22Rv1 (cell line): ENCODE measurements at regions not wholly inside any gene's neighbourhood (a gene's known extent, or its start where the extent isn't known, plus 50 kb on each side); places are given as distances from the start of the nearest gene placed in this dataset.

Experiments
- CTCF ChIP-seq: fragments of 450-650 bp; IDR thresholded peaks from 2 replicates; pipeline ENCODE4 v1.5.1; 2017; ENCODE audit warnings: mild to moderate bottlenecking
- ZFX ChIP-seq: fragments of 450-650 bp; IDR thresholded peaks from 2 replicates; pipeline ENCODE4 v1.6.1; 2017; ENCODE audit warnings: antibody characterized with exemption, borderline replicate concordance

GRCh38 chrX:139026406-139026805, 314.9 kb upstream of the FGF13 start:
- TF ChIP-seq CTCF (no peak), ZFX (no peak)
